Kasumi-1 (cell line): ENCODE measurements at regions not wholly inside any gene's neighbourhood (a gene's known extent, or its start where the extent isn't known, plus 50 kb on each side); places are given as distances from the start of the nearest gene placed in this dataset.
A peak's percentile ranks its signal among the peaks of the same experiment; 100 is the strongest.
"Not testable (repeated sequence)": the region's sequence is repeated elsewhere in the genome, so short reads cannot be mapped to it uniquely, and the experiment has no call there.

Experiments
- DNase-seq, 2 experiments: peaks; one replicate each; lab custom pipeline; 2025; lab: John Stamatoyannopoulos, UW

GRCh38 chr3:72052841-72053409, 268.0 kb upstream of the PROK2 start:
- no peak for DNase-seq

GRCh38 chr3:72050771-72051170, 265.8 kb upstream of the PROK2 start:
- no peak for DNase-seq

- no peak for DNase-seq
Measured at GRCh38 chr3:72050048-72050632, 265.2 kb upstream of the PROK2 start.

GRCh38 chr3:72049300-72049699, 264.4 kb upstream of the PROK2 start:
- no peak for DNase-seq

- no peak for DNase-seq
Measured at GRCh38 chr3:72048873-72049272, 263.9 kb upstream of the PROK2 start.

- no peak for DNase-seq
Measured at GRCh38 chr3:72047221-72047871, 262.4 kb upstream of the PROK2 start.

GRCh38 chr3:72044231-72044855, 259.4 kb upstream of the PROK2 start:
- no peak for DNase-seq

GRCh38 chr3:72043204-72044133, 258.5 kb upstream of the PROK2 start:
- peak; percentile 30 to 31 for DNase-seq

GRCh38 chr3:72042397-72043203, 257.7 kb upstream of the PROK2 start:
- DNase-seq: no peak

- no peak for DNase-seq
Measured at GRCh38 chr3:72041511-72041910, 256.6 kb upstream of the PROK2 start.

- DNase-seq: no peak
Measured at GRCh38 chr3:72041076-72041475, 256.1 kb upstream of the PROK2 start.

GRCh38 chr3:72039677-72040076, 254.7 kb upstream of the PROK2 start:
- no peak for DNase-seq

- DNase-seq: no peak
Measured at GRCh38 chr3:72036899-72037298, 252.0 kb upstream of the PROK2 start.

- DNase-seq: no peak
Measured at GRCh38 chr3:72035606-72036005, 250.7 kb upstream of the PROK2 start.

- no peak for DNase-seq
Measured at GRCh38 chr3:72034986-72035385, 250.0 kb upstream of the PROK2 start.

- DNase-seq: no peak
Measured at GRCh38 chr3:72033666-72034428, 248.9 kb upstream of the PROK2 start.

GRCh38 chr3:72032441-72033135, 247.6 kb upstream of the PROK2 start:
- no peak for DNase-seq

GRCh38 chr3:72031581-72031980, 246.6 kb upstream of the PROK2 start:
- peak; percentile 98 to 99 for DNase-seq

GRCh38 chr3:72030296-72030695, 245.3 kb upstream of the PROK2 start:
- not testable (repeated sequence) for DNase-seq

- not testable (repeated sequence) for DNase-seq
Measured at GRCh38 chr3:72028726-72029125, 243.8 kb upstream of the PROK2 start.
